ENCODE measurements at regions not wholly inside any gene's neighbourhood (a gene's known extent, or its start where the extent isn't known, plus 50 kb on each side); places are given as distances from the start of the nearest gene placed in this dataset.
"Not testable (repeated sequence)": the region's sequence is repeated elsewhere in the genome, so short reads cannot be mapped to it uniquely, and the experiment has no call there.

- no peak for DNase-seq (ENCODE audit: low read depth)
Measured at GRCh38 chr3:103787879-103788278, 1353.1 kb downstream of the ZPLD1 start.

GRCh38 chr3:103791786-103792515, 1357.1 kb downstream of the ZPLD1 start:
- no peak for DNase-seq (ENCODE audit: low read depth)

- no peak for DNase-seq (ENCODE audit: low read depth)
Measured at GRCh38 chr3:103794656-103795055, 1359.8 kb downstream of the ZPLD1 start.

- DNase-seq (ENCODE audit: low read depth): no peak
Measured at GRCh38 chr3:103796068-103796467, 1361.3 kb downstream of the ZPLD1 start.

- no peak for DNase-seq (ENCODE audit: low read depth)
Measured at GRCh38 chr3:103803787-103804186, 1369.0 kb downstream of the ZPLD1 start.

GRCh38 chr3:103810167-103810566, 1375.4 kb downstream of the ZPLD1 start:
- DNase-seq (ENCODE audit: low read depth): no peak

- no peak for DNase-seq (ENCODE audit: low read depth)
Measured at GRCh38 chr3:103813955-103814354, 1379.1 kb downstream of the ZPLD1 start.

GRCh38 chr3:103818398-103818797, 1383.6 kb downstream of the ZPLD1 start:
- DNase-seq (ENCODE audit: low read depth): no peak

- no peak for DNase-seq (ENCODE audit: low read depth)
Measured at GRCh38 chr3:103818800-103819199, 1384.0 kb downstream of the ZPLD1 start.

- DNase-seq (ENCODE audit: low read depth): no peak
Measured at GRCh38 chr3:103825586-103825985, 1390.8 kb downstream of the ZPLD1 start.

- no peak for DNase-seq (ENCODE audit: low read depth)
Measured at GRCh38 chr3:103829723-103830326, 1395.0 kb downstream of the ZPLD1 start.

- no peak for DNase-seq (ENCODE audit: low read depth)
Measured at GRCh38 chr3:103847081-103848062, 1412.6 kb downstream of the ZPLD1 start.

GRCh38 chr3:103851793-103852192, 1417.0 kb downstream of the ZPLD1 start:
- DNase-seq (ENCODE audit: low read depth): no peak

GRCh38 chr3:103862415-103862814, 1427.6 kb downstream of the ZPLD1 start:
- no peak for DNase-seq (ENCODE audit: low read depth)

GRCh38 chr3:103863381-103863780, 1428.6 kb downstream of the ZPLD1 start:
- DNase-seq (ENCODE audit: low read depth): no peak

GRCh38 chr3:103866113-103866512, 1431.3 kb downstream of the ZPLD1 start:
- DNase-seq (ENCODE audit: low read depth): no peak

- no peak for DNase-seq (ENCODE audit: low read depth)
Measured at GRCh38 chr3:103873021-103873420, 1438.2 kb downstream of the ZPLD1 start.

- DNase-seq (ENCODE audit: low read depth): no peak
Measured at GRCh38 chr3:103873897-103874545, 1439.2 kb downstream of the ZPLD1 start.

GRCh38 chr3:103881809-103882208, 1447.0 kb downstream of the ZPLD1 start:
- not testable (repeated sequence) for DNase-seq (ENCODE audit: low read depth)

- DNase-seq (ENCODE audit: low read depth): no peak
Measured at GRCh38 chr3:103889675-103890074, 1454.9 kb downstream of the ZPLD1 start.

- no peak for DNase-seq (ENCODE audit: low read depth)
Measured at GRCh38 chr3:103894162-103894822, 1459.5 kb downstream of the ZPLD1 start.

- DNase-seq (ENCODE audit: low read depth): no peak
Measured at GRCh38 chr3:103899328-103899727, 1464.5 kb downstream of the ZPLD1 start.

All from stimulated activated CD8-positive, alpha-beta memory T cell treated with anti-CD3 and anti-CD28 coated beads, Interleukin-15, amount 100 ng/mL, for 1 hour (primary cell).